Epithelial cell of proximal tubule (primary cell): ENCODE measurements at regions not wholly inside any gene's neighbourhood (a gene's known extent, or its start where the extent isn't known, plus 50 kb on each side); places are given as distances from the start of the nearest gene placed in this dataset.

Experiments
- DNase-seq: peaks from one replicate; pipeline ENCODE4 v3.0.0-alpha.2; 2011; ENCODE audit warnings: low read depth
- H3K4me3 ChIP-seq: 2 replicates; pipeline ENCODE4 v1.5.1; 2011; ENCODE audit warnings: low read depth, mild to moderate bottlenecking, low read length
- CTCF ChIP-seq: conservative IDR thresholded peaks from 2 replicates; pipeline ENCODE4 v1.5.1; 2012; ENCODE audit warnings: low read depth, mild to moderate bottlenecking, low read length

- DNase-seq = no peak
- no peak overlapping the region for H3K4me3 ChIP-seq
- no peak for TF ChIP-seq CTCF
Measured at GRCh38 chr20:7606941-7607340, 333.3 kb downstream of the HAO1 start.

DNA sequence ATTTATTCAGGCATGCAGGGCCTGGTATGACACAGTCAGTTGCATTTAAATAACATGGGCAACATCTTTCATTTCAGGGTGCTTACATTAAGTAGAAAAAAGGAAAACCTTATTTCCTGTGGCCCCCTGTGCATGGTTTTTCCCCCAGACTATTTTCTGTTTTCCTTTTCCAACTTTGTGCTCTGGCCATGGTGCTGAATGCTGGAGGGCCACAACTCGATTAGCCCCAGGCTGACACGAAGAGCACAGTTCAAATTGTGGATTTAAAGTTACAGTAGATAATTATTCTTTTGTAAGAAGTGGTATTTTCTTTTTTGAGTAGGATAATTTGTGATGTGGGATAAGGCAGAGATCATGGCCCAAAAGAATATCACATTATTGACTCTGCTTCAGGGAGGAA lies 332.0 kb downstream of the HAO1 start:
- no peak for TF ChIP-seq CTCF
- no peak overlapping the region for H3K4me3 ChIP-seq
- DNase-seq = no peak

DNA sequence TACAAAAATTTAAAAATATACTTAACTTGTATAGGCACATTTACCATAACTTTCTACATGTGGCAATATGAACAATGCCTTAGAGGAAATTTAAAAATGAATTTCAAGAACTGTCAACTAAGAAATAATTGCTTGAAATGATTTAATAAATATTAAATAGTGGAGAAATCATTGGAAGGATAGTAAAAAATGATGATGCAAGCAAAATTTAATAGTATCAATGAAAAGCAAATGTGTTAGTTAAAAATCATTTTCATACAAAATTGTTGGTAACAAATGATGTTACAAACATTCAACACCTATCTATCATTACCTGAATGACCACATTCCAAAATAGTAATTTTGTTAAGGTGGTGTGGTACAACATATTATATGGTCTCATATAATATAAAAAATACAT lies 331.0 kb downstream of the HAO1 start:
- no peak for DNase-seq
- no peak for TF ChIP-seq CTCF
- no peak overlapping the region for H3K4me3 ChIP-seq

- no peak for DNase-seq
- no peak for TF ChIP-seq CTCF
- no peak overlapping the region for H3K4me3 ChIP-seq
Measured at GRCh38 chr20:7610681-7611080, 329.6 kb downstream of the HAO1 start.

DNA sequence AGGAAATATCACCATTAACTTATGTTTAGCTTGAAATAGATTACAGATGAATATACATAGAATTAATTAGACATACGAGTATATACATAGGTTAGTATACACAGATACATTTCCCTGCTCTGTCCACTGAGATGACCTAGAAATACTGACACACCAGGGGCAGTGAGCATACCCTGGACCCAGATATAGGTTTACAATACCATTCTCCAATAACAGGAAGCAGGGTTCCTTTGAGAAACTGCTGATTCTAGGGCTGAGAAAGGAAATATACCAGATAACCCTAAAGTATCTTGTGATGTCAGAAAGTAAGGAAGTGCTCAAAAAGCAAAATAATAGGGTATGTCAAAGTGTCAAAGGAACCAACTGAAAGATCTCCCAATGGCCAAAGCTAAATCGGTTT lies 322.5 kb downstream of the HAO1 start:
- no peak overlapping the region for H3K4me3 ChIP-seq
- DNase-seq = no peak
- no peak for TF ChIP-seq CTCF

GRCh38 chr20:7622399-7622961 lies 317.8 kb downstream of the HAO1 start:
- H3K4me3 ChIP-seq = no peak overlapping the region
- TF ChIP-seq CTCF = no peak
- no peak for DNase-seq

GRCh38 chr20:7624886-7625285 lies 315.4 kb downstream of the HAO1 start:
- no peak for DNase-seq
- H3K4me3 ChIP-seq = no peak overlapping the region
- no peak for TF ChIP-seq CTCF
